Fibroblast of the aortic adventitia (primary cell): ENCODE measurements at regions not wholly inside any gene's neighbourhood (a gene's known extent, or its start where the extent isn't known, plus 50 kb on each side); places are given as distances from the start of the nearest gene placed in this dataset.

Source experiments
- DNase-seq: peaks from one replicate; pipeline ENCODE4 v3.0.0-alpha.2; 2010; ENCODE audit warnings: low read depth
- H3K4me3 ChIP-seq: 2 replicates; pipeline ENCODE4 v1.5.1; 2011; ENCODE audit warnings: low read depth, mild to moderate bottlenecking, control low read depth, low read length, moderate library complexity
- TF ChIP-seq, protein P1 (sequence below): IDR thresholded peaks from 2 replicates; pipeline ENCODE4 v1.5.1; 2011; ENCODE audit warnings: mild to moderate bottlenecking, low read length, control low read depth, inconsistent platforms; ENCODE audit not compliant: insufficient read depth

DNA sequence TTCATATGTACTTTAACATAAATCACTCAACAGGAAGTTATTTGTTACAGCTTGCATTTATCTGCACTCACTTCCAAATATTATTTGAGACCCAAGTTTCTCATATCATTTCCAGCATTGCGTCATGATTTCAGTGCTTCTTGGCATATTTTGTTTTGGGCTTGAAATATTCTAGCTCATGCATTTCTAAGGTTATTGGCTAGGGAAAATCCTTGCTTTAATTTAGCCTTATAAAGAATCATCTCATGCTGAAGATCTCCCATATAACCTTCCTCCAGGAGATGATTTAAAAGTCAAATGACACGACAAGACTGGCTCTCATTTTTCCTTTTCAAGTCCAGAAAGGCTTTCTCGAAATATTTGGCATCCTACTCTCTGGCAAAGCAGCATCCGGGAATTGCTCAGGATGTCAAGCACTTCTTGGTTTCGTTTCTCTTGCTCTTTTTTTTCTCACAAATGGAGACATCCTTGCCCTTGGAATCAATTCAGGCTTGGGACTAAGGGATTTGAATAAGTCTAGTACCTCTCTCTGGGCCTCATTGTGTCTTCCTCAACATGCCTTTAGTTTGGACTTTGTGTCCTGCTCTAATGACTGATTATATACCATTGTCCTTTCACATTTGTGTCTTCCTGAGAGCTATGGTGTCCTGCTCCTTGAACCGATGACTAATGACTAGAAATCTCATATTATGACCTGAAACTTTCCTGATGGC lies 295.0 kb downstream of the RMST start:
- TF ChIP-seq, protein P1, sequence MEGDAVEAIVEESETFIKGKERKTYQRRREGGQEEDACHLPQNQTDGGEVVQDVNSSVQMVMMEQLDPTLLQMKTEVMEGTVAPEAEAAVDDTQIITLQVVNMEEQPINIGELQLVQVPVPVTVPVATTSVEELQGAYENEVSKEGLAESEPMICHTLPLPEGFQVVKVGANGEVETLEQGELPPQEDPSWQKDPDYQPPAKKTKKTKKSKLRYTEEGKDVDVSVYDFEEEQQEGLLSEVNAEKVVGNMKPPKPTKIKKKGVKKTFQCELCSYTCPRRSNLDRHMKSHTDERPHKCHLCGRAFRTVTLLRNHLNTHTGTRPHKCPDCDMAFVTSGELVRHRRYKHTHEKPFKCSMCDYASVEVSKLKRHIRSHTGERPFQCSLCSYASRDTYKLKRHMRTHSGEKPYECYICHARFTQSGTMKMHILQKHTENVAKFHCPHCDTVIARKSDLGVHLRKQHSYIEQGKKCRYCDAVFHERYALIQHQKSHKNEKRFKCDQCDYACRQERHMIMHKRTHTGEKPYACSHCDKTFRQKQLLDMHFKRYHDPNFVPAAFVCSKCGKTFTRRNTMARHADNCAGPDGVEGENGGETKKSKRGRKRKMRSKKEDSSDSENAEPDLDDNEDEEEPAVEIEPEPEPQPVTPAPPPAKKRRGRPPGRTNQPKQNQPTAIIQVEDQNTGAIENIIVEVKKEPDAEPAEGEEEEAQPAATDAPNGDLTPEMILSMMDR = no peak
- DNase-seq = no peak
- no peak overlapping the region for H3K4me3 ChIP-seq

DNA sequence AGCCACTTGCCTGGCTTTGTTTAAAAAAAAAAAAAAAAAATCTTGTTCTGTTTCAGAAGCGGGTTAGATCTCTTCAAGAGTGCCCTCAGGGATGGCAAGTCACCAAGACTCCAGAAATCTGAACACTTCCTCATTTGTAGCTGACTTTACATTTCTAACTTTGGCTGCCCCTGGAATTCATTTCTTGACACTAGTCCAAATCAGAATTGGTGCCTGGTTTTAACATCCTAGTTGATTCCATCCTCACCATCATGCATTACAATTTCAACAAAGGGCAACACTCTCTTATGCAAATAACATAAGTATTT lies 295.5 kb downstream of the RMST start:
- TF ChIP-seq, protein P1 = no peak
- H3K4me3 ChIP-seq = no peak overlapping the region
- no peak for DNase-seq

DNA sequence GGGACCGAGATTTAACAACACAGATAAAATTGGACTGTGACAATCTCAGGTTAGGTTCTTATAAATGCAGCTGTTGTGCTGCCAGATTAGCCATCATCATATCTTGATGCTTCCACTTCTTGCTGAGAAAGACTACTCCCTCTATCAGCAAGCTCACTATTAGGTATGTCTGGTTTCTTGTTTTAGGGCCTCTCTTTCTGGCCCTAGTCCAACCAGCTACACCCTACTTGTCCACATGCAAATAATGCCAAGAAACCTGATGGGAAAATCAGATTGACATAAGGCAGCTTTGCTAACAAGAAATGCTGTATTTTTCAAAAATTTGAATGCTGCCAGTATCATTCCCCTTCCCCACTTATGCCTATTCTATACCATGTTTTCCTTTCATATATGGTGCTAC lies 296.0 kb downstream of the RMST start:
- DNase-seq = no peak
- TF ChIP-seq, protein P1 = no peak
- no peak overlapping the region for H3K4me3 ChIP-seq

DNA sequence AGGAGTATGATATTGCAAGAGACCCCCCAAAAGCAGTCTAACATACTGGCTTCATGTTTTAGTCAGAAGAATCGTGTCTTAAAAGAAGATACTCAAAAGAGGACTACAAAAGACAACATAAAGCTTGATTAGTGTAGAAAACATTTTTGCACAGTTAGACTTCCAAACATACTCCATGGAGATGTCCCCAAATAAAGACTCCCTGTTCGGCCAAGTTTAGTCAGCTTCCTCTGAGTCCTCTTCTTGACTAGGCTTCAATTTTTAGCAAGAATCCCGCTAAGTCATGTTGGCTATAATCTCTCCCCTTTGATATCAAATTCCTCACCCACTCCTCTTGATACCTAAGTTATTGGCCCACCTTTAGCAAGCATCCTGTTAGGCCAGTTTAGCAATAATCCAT lies 298.0 kb downstream of the RMST start:
- no peak for DNase-seq
- no peak overlapping the region for H3K4me3 ChIP-seq
- TF ChIP-seq, protein P1 = no peak

DNA sequence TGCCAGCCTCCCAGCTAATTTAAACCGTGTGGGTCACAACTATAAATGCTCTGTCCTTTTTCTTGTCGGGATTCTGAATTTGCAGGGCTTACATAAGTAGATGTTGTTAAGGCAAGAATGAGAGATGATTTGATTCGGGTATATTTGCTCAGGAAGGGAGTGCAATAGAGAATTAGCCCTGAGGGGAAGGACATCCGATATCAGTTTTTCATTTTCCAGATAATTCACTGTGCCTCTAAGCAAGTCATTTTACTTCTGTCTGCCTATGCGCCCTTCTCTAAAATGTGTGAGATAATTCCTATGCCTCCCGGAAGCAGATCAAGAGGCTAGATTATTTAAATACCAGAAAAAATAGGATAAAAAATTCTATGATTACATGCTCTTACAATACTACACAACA lies 300.5 kb downstream of the RMST start:
- TF ChIP-seq, protein P1 = no peak
- DNase-seq = no peak
- H3K4me3 ChIP-seq = no peak overlapping the region

DNA sequence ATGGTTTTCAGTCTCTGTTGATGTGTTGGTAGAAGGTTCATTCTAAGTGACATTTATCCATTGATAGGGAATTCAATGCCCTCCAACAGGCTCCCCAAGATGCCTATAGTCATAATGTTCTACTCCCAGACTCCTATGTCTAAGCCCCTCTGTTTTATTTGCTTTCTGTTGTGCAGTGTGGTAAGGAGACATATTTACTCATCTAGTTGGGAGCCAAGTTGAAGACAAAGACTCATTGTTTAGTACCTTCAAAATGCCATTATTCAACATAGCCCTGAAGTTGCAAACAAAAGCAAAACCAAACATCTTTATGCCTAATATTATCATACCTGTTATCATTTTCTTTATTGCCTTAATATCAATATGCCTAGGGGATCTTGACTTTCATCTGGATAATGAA lies 302.1 kb downstream of the RMST start:
- TF ChIP-seq, protein P1 = no peak
- no peak overlapping the region for H3K4me3 ChIP-seq
- no peak for DNase-seq

DNA sequence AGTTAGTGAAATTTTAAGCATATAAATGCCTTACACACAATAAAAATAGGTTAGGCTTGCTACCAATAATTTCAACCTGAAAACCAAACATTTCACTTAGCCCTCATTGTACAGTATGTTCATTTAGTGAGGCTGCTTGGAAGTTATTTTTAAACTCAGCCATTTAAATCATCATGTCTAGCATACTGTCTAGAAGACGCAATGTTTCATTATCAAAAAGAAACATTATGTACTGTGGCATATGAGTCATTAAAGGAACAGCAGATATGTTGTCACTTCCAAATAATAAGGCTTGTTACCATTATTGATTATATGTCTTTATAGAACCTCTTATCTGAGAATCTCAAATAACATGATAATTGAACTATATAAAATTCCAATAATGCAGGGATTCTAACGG lies 304.7 kb downstream of the RMST start:
- DNase-seq = no peak
- TF ChIP-seq, protein P1 = no peak
- no peak overlapping the region for H3K4me3 ChIP-seq
